Gastrocnemius medialis (tissue), 4 donors: ENCODE measurements at regions not wholly inside any gene's neighbourhood (a gene's known extent, or its start where the extent isn't known, plus 50 kb on each side); places are given as distances from the start of the nearest gene placed in this dataset.

Experiments
- ATAC-seq, 2 donors: fragments of 150-250 bp; one replicate each; pipeline ENCODE4 v1.9.1; 2016
- DNase-seq, 2 donors: peaks; one replicate each; pipeline ENCODE4 v3.0.0-alpha.2; 2019
- H3K27ac ChIP-seq, 4 donors: fragments of 200-600 bp; sonication (generic); 1 replicate in 1 of 4; 2 replicates in 3 of 4; pipeline ENCODE4 v1.5.1; 2016 to 2018; ENCODE audit warnings: mild to moderate bottlenecking in 2 of 4, moderate library complexity in 1 of 4
- H3K27me3 ChIP-seq, 3 donors: fragments of 200-600 bp; sonication (generic) in 2 of 3; 1 replicate in 1 of 3; 2 replicates in 2 of 3; pipeline versions ENCODE4 v1.5.1 to v1.6.0; 2016 to 2019; ENCODE audit warnings: mild to moderate bottlenecking in 1 of 3, moderate library complexity in 1 of 3
- H3K36me3 ChIP-seq, 2 donors: fragments of 200-600 bp; sonication (generic) in 1 of 2; one replicate each; pipeline ENCODE4 v1.5.1; 2017 to 2018
- H3K4me1 ChIP-seq, 2 donors: fragments of 200-600 bp; sonication (generic) in 1 of 2; one replicate each; pipeline ENCODE4 v1.5.1; 2016 to 2017; ENCODE audit warnings: mild to moderate bottlenecking in 2 of 2
- H3K4me3 ChIP-seq, 4 donors: fragments of 200-600 bp; sonication (generic) in 3 of 4; 1 replicate in 1 of 4; 2 replicates in 3 of 4; pipeline ENCODE4 v1.5.1; 2016 to 2019; ENCODE audit warnings: mild to moderate bottlenecking in 2 of 4
- H3K9me3 ChIP-seq, 3 donors: fragments of 200-600 bp; sonication (generic) in 2 of 3; 1 replicate in 1 of 3; 2 replicates in 2 of 3; pipeline ENCODE4 v1.5.1; 2016 to 2019
- CTCF ChIP-seq, 5 experiments: fragments of 450-650 bp in 3 of 5; fragments of 200-600 bp in 2 of 5; sonication (generic) in 2 of 5; IDR thresholded peaks in 4 of 5; conservative IDR thresholded peaks in 1 of 5; 1 replicate in 4 of 5; 2 replicates in 1 of 5; pipeline ENCODE4 v1.5.1; 2016 to 2019; ENCODE audit warnings: antibody characterized with exemption in 5 of 5, mild to moderate bottlenecking in 3 of 5, moderate library complexity in 3 of 5
- POLR2A ChIP-seq, 2 donors: fragments of 450-650 bp; IDR thresholded peaks; one replicate each; pipeline ENCODE4 v1.6.1; 2017; ENCODE audit warnings: antibody characterized with exemption in 2 of 2, mild to moderate bottlenecking in 2 of 2, moderate library complexity in 2 of 2
- in situ Hi-C, 4 donors: fragments of 200-750 bp; cut with MboI; loops; one replicate each; pipeline versions ENCODE4 v1.15.0 to v1.8.0; 2017; ENCODE audit warnings: low sequenced_read_pairs in 4 of 4
- intact Hi-C: fragments of 100-400 bp; cut with DNase I; formaldehyde crosslinking; loops from one replicate; pipeline ENCODE4 v1.15.1; 2023; ENCODE audit warnings: low total_unique reads

GRCh38 chr16:79288066-79288465 lies 312.5 kb downstream of the MAF start:
- no peak for DNase-seq
- no peaks in the 10 kb centered on the region for H3K27me3 ChIP-seq
- H3K4me3 ChIP-seq: no peak overlapping the region
- H3K9me3 ChIP-seq: no peaks in the 10 kb centered on the region
- TF ChIP-seq POLR2A (IDR thresholded peaks at IDR 0.05) (no peak), CTCF (IDR thresholded peaks at IDR 0.05 in 4 of 5, conservative IDR thresholded peaks at IDR 0.05 in 1 of 5) (no peak)
- H3K27ac ChIP-seq: no peak overlapping the region
- no peaks in the 10 kb centered on the region for H3K36me3 ChIP-seq
- peaks cover 27 to 31% of the 10 kb centered on the region in 2 donors for H3K4me1 ChIP-seq
- intact Hi-C loops: loop anchor here (10.0 kb wide), 1 partner anchor 317 kb away; the partner anchor contains the start of gene MAF
- no peak for ATAC-seq
- in situ Hi-C loops: no loop called here

DNA sequence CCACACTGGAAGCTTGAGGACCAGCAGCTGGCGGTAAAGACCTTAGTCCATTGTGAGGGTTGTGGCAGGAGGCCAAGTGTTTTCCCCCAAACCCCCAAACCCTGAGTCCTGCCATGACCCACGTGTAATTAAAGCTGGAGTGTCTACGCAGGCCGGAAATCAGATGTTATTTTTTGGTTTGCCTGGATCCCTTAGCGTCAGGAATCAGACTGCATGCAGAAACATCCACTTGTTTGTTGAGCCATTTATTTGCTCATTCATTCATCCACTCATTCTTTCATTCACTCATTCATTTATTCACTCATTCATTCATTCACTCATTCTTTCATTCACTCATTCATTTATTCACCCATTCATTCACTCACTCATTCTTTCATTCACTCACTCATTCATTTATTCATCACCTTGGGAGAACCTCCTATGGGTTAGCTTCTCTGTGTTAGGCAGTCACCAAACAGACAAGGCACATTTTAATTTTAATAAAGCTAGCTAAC lies 313.1 kb downstream of the MAF start:
- TF ChIP-seq CTCF (IDR thresholded peaks at IDR 0.05 in 4 of 5, conservative IDR thresholded peaks at IDR 0.05 in 1 of 5) (no peak), POLR2A (IDR thresholded peaks at IDR 0.05) (no peak)
- H3K27me3 ChIP-seq: no peaks in the 10 kb centered on the region
- H3K27ac ChIP-seq: no peak overlapping the region
- H3K4me1 ChIP-seq: peaks cover 27 to 31% of the 10 kb centered on the region in 2 donors
- H3K36me3 ChIP-seq: no peaks in the 10 kb centered on the region
- intact Hi-C loops (loop anchor here (10.0 kb wide), 1 partner anchor 317 kb away; the partner anchor contains the start of gene MAF), in situ Hi-C loops (no loop called here)
- DNase-seq (no peak), ATAC-seq (no peak)
- no peaks in the 10 kb centered on the region for H3K9me3 ChIP-seq
- H3K4me3 ChIP-seq: peak overlapping the region; percentile 20 to 48 (median 36)

DNA sequence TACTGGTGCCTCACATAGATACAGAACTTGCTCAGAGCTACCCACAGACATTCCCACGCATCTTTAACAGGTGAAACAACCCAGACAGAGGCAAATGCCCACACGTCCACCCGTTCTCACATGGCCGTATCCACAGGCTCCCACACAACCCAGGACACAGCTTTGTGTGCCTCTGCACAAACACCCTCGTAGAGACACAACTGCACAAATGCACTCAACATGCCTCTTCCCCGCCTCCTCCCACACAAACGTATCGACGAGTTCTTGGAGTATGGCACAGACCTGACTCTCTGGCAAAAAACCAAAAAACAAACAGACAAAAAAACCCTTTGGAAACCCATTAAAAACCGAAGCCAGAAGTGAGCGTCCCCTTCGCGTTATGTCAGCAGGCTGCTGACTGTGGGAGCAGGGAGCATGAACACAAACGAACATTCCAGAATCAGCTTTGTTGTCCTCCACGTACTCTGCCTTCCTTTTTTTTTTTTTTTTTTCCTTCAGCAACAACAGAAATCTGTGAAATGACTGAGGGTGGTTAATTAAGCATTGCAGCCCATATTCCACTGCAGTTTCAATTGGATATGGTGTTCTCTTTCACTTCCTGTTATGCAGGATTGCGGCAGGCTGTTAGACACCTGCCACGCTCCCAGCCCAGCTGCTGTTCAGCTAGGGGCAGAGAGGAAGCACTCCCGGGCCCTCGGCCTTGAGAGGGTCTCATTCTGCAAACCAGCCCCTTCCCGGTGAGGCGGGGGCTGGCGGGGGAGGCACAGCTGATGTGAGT lies 313.7 kb downstream of the MAF start:
- no peak for TF ChIP-seq CTCF (IDR thresholded peaks at IDR 0.05 in 4 of 5, conservative IDR thresholded peaks at IDR 0.05 in 1 of 5)
- no peak for TF ChIP-seq POLR2A (IDR thresholded peaks at IDR 0.05)
- in situ Hi-C loops (no loop called here), intact Hi-C loops (loop anchor here (10.0 kb wide), 1 partner anchor 318 kb away; the partner anchor contains the start of gene MAF)
- H3K9me3 ChIP-seq: no peaks in the 10 kb centered on the region
- peak; percentile 55 to 61 for ATAC-seq
- no peaks in the 10 kb centered on the region for H3K27me3 ChIP-seq
- no peak overlapping the region for H3K27ac ChIP-seq
- DNase-seq: peak; percentile 16 to 42
- H3K4me1 ChIP-seq: peaks cover 27 to 31% of the 10 kb centered on the region in 2 donors
- peak overlapping the region; percentile 20 to 48 (median 36) for H3K4me3 ChIP-seq
- no peaks in the 10 kb centered on the region for H3K36me3 ChIP-seq

DNA sequence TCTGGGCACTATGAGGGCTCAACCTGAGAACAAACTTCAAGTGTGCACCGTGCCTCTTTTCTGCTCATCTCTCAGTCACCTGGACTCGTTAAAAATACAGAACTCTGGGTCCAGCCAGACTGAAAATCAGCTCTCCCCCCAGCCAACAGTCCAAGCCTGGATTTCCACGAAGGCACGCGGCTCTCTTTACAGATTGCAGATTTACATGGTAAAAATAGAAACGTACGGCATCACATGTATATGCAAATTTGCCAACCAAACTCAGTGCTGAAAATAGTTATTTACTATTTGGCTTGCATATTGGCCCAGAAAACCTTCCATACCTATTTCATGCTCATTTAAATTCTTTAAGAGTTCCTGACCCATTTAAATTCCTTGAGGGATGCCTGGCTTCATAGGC lies 315.8 kb downstream of the MAF start:
- TF ChIP-seq CTCF (IDR thresholded peaks at IDR 0.05 in 4 of 5, conservative IDR thresholded peaks at IDR 0.05 in 1 of 5) (no peak), POLR2A (IDR thresholded peaks at IDR 0.05) (no peak)
- no peaks in the 10 kb centered on the region for H3K9me3 ChIP-seq
- intact Hi-C loops: loop anchor here (10.0 kb wide), 1 partner anchor 320 kb away; the partner anchor contains the start of gene MAF
- H3K27me3 ChIP-seq: no peaks in the 10 kb centered on the region
- no peak overlapping the region for H3K27ac ChIP-seq
- H3K4me3 ChIP-seq: no peak overlapping the region
- in situ Hi-C loops: no loop called here
- ATAC-seq: peak; percentile 75 to 84
- peak in 1 of 2 donors; percentile 27 for DNase-seq
- peaks cover 27 to 31% of the 10 kb centered on the region in 2 donors for H3K4me1 ChIP-seq
- H3K36me3 ChIP-seq: no peaks in the 10 kb centered on the region
